GM12878 (cell line): ENCODE measurements at regions not wholly inside any gene's neighbourhood (a gene's known extent, or its start where the extent isn't known, plus 50 kb on each side); places are given as distances from the start of the nearest gene placed in this dataset.

Source experiments
- ATAC-seq: fragments of 200-7000 bp; cut with Tn5 transposase; 3 replicates; pipeline ENCODE4 v1.9.1; 2020; ENCODE audit warnings: mild to moderate bottlenecking, moderate library complexity
- BruUV-seq: library from RNA; stranded (reverse); fragments of 400-500 nt; replicated peaks from 2 replicates; lab custom pipeline; 2021; lab: Mats Ljungman, UMichigan
- CTCF ChIA-PET: fragments of 300-600 bp; sonication (Branson Sonifier 250); formaldehyde crosslinking; extraction: SDS; loops from one replicate; lab custom pipeline; 2021; ENCODE audit warnings: inconsistent platforms; lab: Yijun Ruan, JAX
- POLR2A ChIA-PET: fragments of 350-600 bp; formaldehyde crosslinking; extraction: SDS; loops from one replicate; lab custom pipeline; 2021; ENCODE audit warnings: inconsistent platforms; lab: Charles Lee
- RAD21 ChIA-PET: fragments of 300-600 bp; sonication (Branson Sonifier 250); formaldehyde crosslinking; loops from one replicate; lab custom pipeline; 2023; ENCODE audit warnings: antibody characterized with exemption; ENCODE audit not compliant: unreplicated experiment; lab: Charles Lee
- SMC1A ChIA-PET: fragments of 300-600 bp; sonication (Branson Sonifier 250); formaldehyde crosslinking; loops from one replicate; lab custom pipeline; 2023; ENCODE audit not compliant: unreplicated experiment, uncharacterized antibody; lab: Charles Lee
- DNase-seq: peaks from one replicate; pipeline ENCODE4 v3.0.0-alpha.2; 2011; ENCODE audit warnings: low read depth, low spot score
- FAIRE-seq: peaks from 3 replicates; lab custom pipeline; 2011; peaks lifted over from hg19 to GRCh38; lab: Jason Lieb, UNC
- H2AFZ ChIP-seq: 2 replicates; pipeline ENCODE4 v1.6.0; 2011; ENCODE audit warnings: low read depth, low read length, control low read depth; ENCODE audit not compliant: control insufficient read depth
- H3K27ac ChIP-seq: 2 replicates; pipeline ENCODE4 v1.5.1; 2011; ENCODE audit warnings: control low read depth; ENCODE audit not compliant: control insufficient read depth, insufficient read depth
- H3K27me3 ChIP-seq, 2 experiments: replicated peaks in 1 of 2; 2 replicates each; pipeline versions ENCODE4 v1.6.0 to v1.6.1; 2011; ENCODE audit warnings: low read length in 1 of 2; ENCODE audit not compliant: control insufficient read depth in 2 of 2, insufficient read depth in 2 of 2
- H3K36me3 ChIP-seq, 2 experiments: 2 replicates each; pipeline ENCODE4 v1.5.1; 2011; ENCODE audit warnings: low read length in 1 of 2; ENCODE audit not compliant: control insufficient read depth in 2 of 2, insufficient read depth in 2 of 2
- H3K4me1 ChIP-seq: 2 replicates; pipeline ENCODE4 v1.6.1; 2011; ENCODE audit warnings: mild to moderate bottlenecking, low read length, moderate library complexity, mixed read lengths; ENCODE audit not compliant: control insufficient read depth, insufficient read depth
- H3K4me2 ChIP-seq: 2 replicates; pipeline ENCODE4 v1.6.0; 2011; ENCODE audit warnings: control low read depth; ENCODE audit not compliant: control insufficient read depth, insufficient read depth
- H3K4me3 ChIP-seq: fragments of 200-600 bp; sonication (generic); 2 replicates; pipeline ENCODE4 v1.5.1; 2016
- H3K79me2 ChIP-seq: 2 replicates; pipeline ENCODE4 v1.6.0; 2011; ENCODE audit warnings: low read length; ENCODE audit not compliant: control insufficient read depth, insufficient read depth
- H3K9ac ChIP-seq: 2 replicates; pipeline ENCODE4 v1.8.0; 2011; ENCODE audit warnings: low read length, control low read depth, mixed read lengths; ENCODE audit not compliant: control insufficient read depth, insufficient read depth
- H3K9me3 ChIP-seq: replicated peaks from 3 replicates; pipeline ENCODE4 v1.5.1; 2011; ENCODE audit warnings: mild to moderate bottlenecking, low read length; ENCODE audit not compliant: control insufficient read depth, insufficient read depth
- H4K20me1 ChIP-seq: 2 replicates; pipeline ENCODE4 v1.6.0; 2011; ENCODE audit not compliant: control insufficient read depth, insufficient read depth
- BHLHE40 ChIP-seq, 2 experiments: fragments of 450-650 bp in 1 of 2; IDR thresholded peaks; 2 replicates each; pipeline ENCODE4 v1.6.1; 2011 to 2017; ENCODE audit warnings: low read depth in 2 of 2, borderline replicate concordance in 1 of 2, improper control_type of control experiment in 1 of 2, low read length in 1 of 2, mild to moderate bottlenecking in 1 of 2
- CHD4 ChIP-seq: fragments of 200-600 bp; sonication (generic); IDR thresholded peaks from 2 replicates; pipeline ENCODE4 v1.6.1; 2016; ENCODE audit warnings: mild to moderate bottlenecking
- EP300 ChIP-seq, 2 experiments: fragments of 150-350 bp in 1 of 2; IDR thresholded peaks; 2 replicates each; pipeline ENCODE4 v1.6.1; 2011 to 2012; ENCODE audit warnings: low read depth in 2 of 2, low read length in 2 of 2, borderline replicate concordance in 1 of 2, improper control_type of control experiment in 1 of 2, inconsistent platforms in 1 of 2; ENCODE audit not compliant: control insufficient read depth in 1 of 2
- ETV6 ChIP-seq, 2 experiments: fragments of 450-650 bp in 1 of 2; IDR thresholded peaks in 1 of 2; conservative IDR thresholded peaks in 1 of 2; 2 replicates each; pipeline ENCODE4 v1.6.1; 2014; ENCODE audit warnings: antibody characterized with exemption in 1 of 2, borderline replicate concordance in 1 of 2, low read depth in 1 of 2, mild to moderate bottlenecking in 1 of 2, moderate library complexity in 1 of 2
- FOXM1 ChIP-seq: IDR thresholded peaks from 2 replicates; pipeline ENCODE4 v1.6.1; 2012; ENCODE audit warnings: low read depth, mild to moderate bottlenecking, inconsistent platforms, low read length, moderate library complexity
- GABPA ChIP-seq: IDR thresholded peaks from 2 replicates; pipeline ENCODE4 v1.6.1; 2014; ENCODE audit warnings: antibody characterized with exemption, low read depth, mild to moderate bottlenecking, inconsistent platforms
- MAX ChIP-seq: IDR thresholded peaks from 2 replicates; pipeline ENCODE4 v1.6.1; 2012; ENCODE audit warnings: low read depth, low read length, improper control_type of control experiment
- MEF2A ChIP-seq: IDR thresholded peaks from 2 replicates; pipeline ENCODE4 v1.6.1; 2011; ENCODE audit warnings: low read depth, mild to moderate bottlenecking, low read length, moderate library complexity; ENCODE audit not compliant: insufficient read depth
- NFXL1 ChIP-seq: fragments of 450-650 bp; IDR thresholded peaks from 2 replicates; pipeline ENCODE4 v1.6.1; 2017; ENCODE audit warnings: antibody characterized with exemption, mild to moderate bottlenecking, borderline replicate concordance
- RB1 ChIP-seq: fragments of 450-650 bp; formaldehyde crosslinking; IDR thresholded peaks from 2 replicates; pipeline ENCODE4 v1.6.1; 2017; ENCODE audit warnings: mild to moderate bottlenecking, borderline replicate concordance
- SIN3A ChIP-seq: IDR thresholded peaks from 2 replicates; pipeline ENCODE4 v1.6.1; 2012; ENCODE audit warnings: low read depth, low read length, improper control_type of control experiment
- SREBF1 ChIP-seq: IDR thresholded peaks from 2 replicates; pipeline ENCODE4 v1.6.1; 2012; ENCODE audit warnings: mild to moderate bottlenecking, low read length
- SRF ChIP-seq, 2 experiments: IDR thresholded peaks; 2 replicates each; pipeline ENCODE4 v1.6.1; 2011; ENCODE audit warnings: low read depth in 2 of 2, low read length in 2 of 2, mild to moderate bottlenecking in 1 of 2, moderate library complexity in 1 of 2
- TARDBP ChIP-seq: IDR thresholded peaks from 2 replicates; pipeline ENCODE4 v1.6.1; 2016; ENCODE audit warnings: borderline replicate concordance
- YBX1 ChIP-seq: fragments of 450-650 bp; IDR thresholded peaks from 2 replicates; pipeline ENCODE4 v1.6.1; 2016; ENCODE audit warnings: antibody characterized with exemption
- ZNF24 ChIP-seq: fragments of 450-650 bp; IDR thresholded peaks from 2 replicates; pipeline ENCODE4 v1.6.1; 2017; ENCODE audit warnings: antibody characterized with exemption, mild to moderate bottlenecking
- WGBS: methylation state at CpG from one replicate; pipeline ENCODE4 v1.1.6; 2016; ENCODE audit warnings: low lambda C conversion rate; ENCODE audit not compliant: insufficient replicate concordance, insufficient coverage; ENCODE audit errors: missing lambda C conversion rate; 5-methylcytosine and 5-hydroxymethylcytosine counted together
- in situ Hi-C: fragments of 300-500 bp; cut with MboI; formaldehyde crosslinking; loops from 9 replicates; pipeline ENCODE4 v1.14.3; 2018; ENCODE audit warnings: mixed read lengths
- intact Hi-C: fragments of 100-400 bp; cut with micrococcal nuclease; formaldehyde crosslinking; loops from one replicate; pipeline ENCODE4 v1.14.2; 2022; ENCODE audit not compliant: unreplicated experiment

- no peak for TF ChIP-seq BHLHE40 (IDR thresholded peaks at IDR 0.05; ENCODE audit: borderline replicate concordance in 1 of 2, low read depth in 2 of 2, low read length in 1 of 2)
Observed at GRCh38 chr2:144632809-144633208, 112.9 kb upstream of the ZEB2 start (continued).

GRCh38 chr2:144631636-144632035 is 111.7 kb upstream of the ZEB2 start:
- Histone ChIP-seq H3K36me3 (no peaks in the 10 kb centered on the region), H4K20me1 (no peaks in the 10 kb centered on the region), H3K4me3 (no peak overlapping the region), H3K79me2 (no peaks in the 10 kb centered on the region), H3K27me3 (no peaks in the 10 kb centered on the region; a peak in 1 of 4 replicates), H3K27ac (no peak overlapping the region), H2AFZ (no peak overlapping the region), H3K4me1 (no peaks in the 10 kb centered on the region), H3K4me2 (no peak overlapping the region), H3K9ac (no peak overlapping the region), H3K9me3 (no peaks in the 10 kb centered on the region; the same call in 2 of the 3 replicates)
- in situ Hi-C loops = no loop called here
- no peak for FAIRE-seq
- TF ChIP-seq EP300 (IDR thresholded peaks at IDR 0.05; ENCODE audit: borderline replicate concordance in 1 of 2, control insufficient read depth in 1 of 2, low read depth in 2 of 2, low read length in 2 of 2) = no peak
- 0% methylated on average over 1 of the region's 1 CpG for WGBS
- intact Hi-C loops = no loop called here
- POLR2A ChIA-PET = no interaction called here
- CTCF ChIA-PET = no interaction called here
- BruUV-seq = no TSS peak
- no peak for DNase-seq
- RAD21 ChIA-PET = no interaction called here
- ATAC-seq = no peak
- SMC1A ChIA-PET = interaction anchor here (1.1 kb wide), 1 partner anchor 31 kb away, joined by 3 read pairs; no protein-coding TSS in a partner anchor

- BruUV-seq = no TSS peak
- no peak for TF ChIP-seq ETV6 (conservative IDR thresholded peaks at IDR 0.05 in 1 of 2, IDR thresholded peaks at IDR 0.05 in 1 of 2; ENCODE audit: borderline replicate concordance in 1 of 2, low read depth in 1 of 2)
- TF ChIP-seq TARDBP = no peak
- TF ChIP-seq SREBF1 = no peak
- TF ChIP-seq SIN3A = no peak
- TF ChIP-seq ZNF24 = no peak
- no peak for TF ChIP-seq RB1
- no peak for TF ChIP-seq NFXL1
- no peak for TF ChIP-seq SRF (IDR thresholded peaks at IDR 0.05; ENCODE audit: low read depth in 2 of 2, low read length in 2 of 2)
- TF ChIP-seq YBX1 = no peak
- peak; percentile 78 for TF ChIP-seq MEF2A
- TF ChIP-seq CHD4 = no peak
- no peak; the same call in 1 of the 2 replicates for TF ChIP-seq FOXM1
- no peak for TF ChIP-seq GABPA
- TF ChIP-seq MAX = no peak
Observed at GRCh38 chr2:144630459-144631215, 110.7 kb upstream of the ZEB2 start.

More at GRCh38 chr2:144630459-144631215, 110.7 kb upstream of the ZEB2 start:
- H3K4me2 ChIP-seq = no peak overlapping the region
- no peak for FAIRE-seq
- no peaks in the 10 kb centered on the region for H4K20me1 ChIP-seq
- intact Hi-C loops (no loop called here), in situ Hi-C loops (no loop called here)
- H3K9ac ChIP-seq = no peak overlapping the region
- WGBS = 2% methylated on average over 2 of the region's 2 CpGs
- H2AFZ ChIP-seq = no peak overlapping the region
- peaks cover 0 to under 1% of the 10 kb centered on the region in 2 experiments; a peak in 1 of 4 replicates for H3K27me3 ChIP-seq
- no peaks in the 10 kb centered on the region for H3K4me1 ChIP-seq
- ATAC-seq = no peak
- RAD21 ChIA-PET = no interaction called here
- POLR2A ChIA-PET = no interaction called here
- no peak for DNase-seq
- H3K27ac ChIP-seq = no peak overlapping the region
- H3K4me3 ChIP-seq = no peak overlapping the region
- CTCF ChIA-PET = no interaction called here
- H3K79me2 ChIP-seq = no peaks in the 10 kb centered on the region
- SMC1A ChIA-PET = interaction anchor here (1.1 kb wide), 1 partner anchor 30 kb away, joined by 3 read pairs; no protein-coding TSS in a partner anchor
- no peaks in the 10 kb centered on the region for H3K36me3 ChIP-seq
- no peaks in the 10 kb centered on the region; the same call in 2 of the 3 replicates for H3K9me3 ChIP-seq
